Endothelial cell of umbilical vein (primary cell): ENCODE measurements at regions not wholly inside any gene's neighbourhood (a gene's known extent, or its start where the extent isn't known, plus 50 kb on each side); places are given as distances from the start of the nearest gene placed in this dataset.

Experiments used
- BruUV-seq: library from RNA; stranded (reverse); fragments of 400-500 nt; replicated peaks from 2 replicates; lab custom pipeline; 2021; lab: Mats Ljungman, UMichigan
- CTCF ChIA-PET: fragments of 300-600, 350-600 bp; sonication (Branson Sonifier 250); formaldehyde crosslinking; loops from one replicate; lab custom pipeline; 2021; ENCODE audit warnings: antibody characterized with exemption, inconsistent platforms; lab: Charles Lee
- POLR2A ChIA-PET: fragments of 300-600, 350-600 bp; sonication (Branson Sonifier 250); formaldehyde crosslinking; loops from one replicate; lab custom pipeline; 2021; ENCODE audit warnings: antibody characterized with exemption, inconsistent platforms; lab: Charles Lee
- DNase-seq: peaks from one replicate; pipeline ENCODE4 v3.0.0-alpha.2; 2011; ENCODE audit warnings: low read depth, low spot score
- FAIRE-seq: peaks from 2 replicates; lab custom pipeline; 2011; peaks lifted over from hg19 to GRCh38; lab: Jason Lieb, UNC
- H2AFZ ChIP-seq: 2 replicates; pipeline ENCODE4 v1.6.0; 2012; ENCODE audit warnings: low read depth, low read length, control low read depth, inconsistent platforms
- H3K27ac ChIP-seq: 2 replicates; pipeline ENCODE4 v1.5.1; 2011; ENCODE audit warnings: low read depth, mild to moderate bottlenecking, control low read depth, low read length, moderate library complexity; ENCODE audit not compliant: insufficient read depth
- H3K27me3 ChIP-seq, 2 experiments: 2 replicates each; pipeline versions ENCODE4 v1.6.0 to v1.6.1; 2011; ENCODE audit warnings: low read length in 2 of 2, mixed read lengths in 1 of 2; ENCODE audit not compliant: control insufficient read depth in 2 of 2, insufficient read depth in 2 of 2
- H3K36me3 ChIP-seq, 2 experiments: 2 replicates in 1 of 2; 3 replicates in 1 of 2; pipeline ENCODE4 v1.5.1; 2011; ENCODE audit warnings: low read length in 2 of 2, mild to moderate bottlenecking in 1 of 2, moderate library complexity in 1 of 2; ENCODE audit not compliant: control insufficient read depth in 2 of 2, insufficient read depth in 2 of 2; ENCODE audit errors: extremely low read depth in 1 of 2
- H3K4me1 ChIP-seq: 3 replicates; pipeline ENCODE4 v1.5.1; 2011; ENCODE audit warnings: mild to moderate bottlenecking, low read length; ENCODE audit not compliant: control insufficient read depth, insufficient read depth; ENCODE audit errors: extremely low read depth
- H3K4me2 ChIP-seq: 2 replicates; pipeline ENCODE4 v1.6.1; 2011; ENCODE audit warnings: low read length, control low read depth, mixed read lengths; ENCODE audit not compliant: insufficient read depth
- H3K4me3 ChIP-seq, 3 experiments: fragments of 200-600 bp in 1 of 3; sonication (generic), shearing (Covaris generic) in 1 of 3; replicated peaks in 1 of 3; 2 replicates each; pipeline ENCODE4 v1.5.1; 2011 to 2016; ENCODE audit warnings: control low read depth in 3 of 3, low read length in 3 of 3, mild to moderate bottlenecking in 2 of 3, inconsistent platforms in 1 of 3, low read depth in 1 of 3, moderate library complexity in 1 of 3; ENCODE audit not compliant: insufficient read depth in 1 of 3
- H3K79me2 ChIP-seq: 2 replicates; pipeline ENCODE4 v1.6.0; 2012; ENCODE audit warnings: low read length, inconsistent platforms; ENCODE audit not compliant: control insufficient read depth, insufficient read depth
- H3K9ac ChIP-seq: replicated peaks from 2 replicates; pipeline ENCODE3; 2011; ENCODE audit warnings: low read length, control low read depth; ENCODE audit not compliant: insufficient read depth; ENCODE audit errors: extremely low read depth
- H3K9me1 ChIP-seq: replicated peaks from 3 replicates; pipeline ENCODE4 v1.6.0; 2011; ENCODE audit warnings: mild to moderate bottlenecking, low read length; ENCODE audit not compliant: control insufficient read depth, insufficient read depth; ENCODE audit errors: extremely low read depth
- H3K9me3 ChIP-seq: replicated peaks from 2 replicates; pipeline ENCODE4 v1.5.1; 2012; ENCODE audit warnings: low read length, inconsistent platforms; ENCODE audit not compliant: control insufficient read depth, insufficient read depth
- H4K20me1 ChIP-seq: replicated peaks from 2 replicates; pipeline ENCODE3; 2011; ENCODE audit warnings: mild to moderate bottlenecking, low read length; ENCODE audit not compliant: control insufficient read depth, insufficient read depth; ENCODE audit errors: extremely low read depth
- EZH2 ChIP-seq: IDR thresholded peaks from 2 replicates; pipeline ENCODE4 v1.6.1; 2012; ENCODE audit warnings: borderline replicate concordance, low read depth, mild to moderate bottlenecking, moderate library complexity, low read length, inconsistent platforms; ENCODE audit not compliant: severe bottlenecking
- FOS ChIP-seq: IDR thresholded peaks from 2 replicates; pipeline ENCODE4 v1.6.1; 2011; ENCODE audit warnings: mild to moderate bottlenecking, low read length, moderate library complexity, borderline replicate concordance; ENCODE audit not compliant: insufficient read depth
- JUN ChIP-seq: IDR thresholded peaks from 2 replicates; pipeline ENCODE4 v1.6.1; 2011; ENCODE audit warnings: borderline replicate concordance, low read depth; ENCODE audit not compliant: insufficient read length, insufficient read depth
- MYC ChIP-seq: IDR thresholded peaks from one replicate; pipeline ENCODE4 v1.6.1; 2011; ENCODE audit warnings: mild to moderate bottlenecking, low read depth, low read length
- POLR2A ChIP-seq: IDR thresholded peaks from 2 replicates; pipeline ENCODE4 v1.6.1; 2012; ENCODE audit warnings: low read depth, mild to moderate bottlenecking, control low read depth, low read length
- POLR2AphosphoS5 ChIP-seq: IDR thresholded peaks from 2 replicates; pipeline ENCODE4 v1.6.1; 2012; ENCODE audit warnings: low read depth, mild to moderate bottlenecking, control low read depth, low read length, moderate library complexity; ENCODE audit not compliant: insufficient read depth
- dilution Hi-C: fragments of 300-500 bp; cut with MboI; formaldehyde crosslinking; loops from one replicate; pipeline ENCODE4 v1.15.0; 2019; ENCODE audit warnings: low sequenced_read_pairs; ENCODE audit not compliant: extremely low pct_ligation_motif_present
- intact Hi-C: fragments of 100-400 bp; cut with micrococcal nuclease; formaldehyde crosslinking; loops from one replicate; pipeline ENCODE4 v1.10.0; 2022

GRCh38 chr16:76800196-76800595, 390.8 kb upstream of the MON1B start:
- Histone ChIP-seq H3K4me2 (no peak overlapping the region), H3K9me3 (no peaks in the 10 kb centered on the region), H3K36me3 (no peaks in the 10 kb centered on the region), H4K20me1 (no peaks in the 10 kb centered on the region), H3K4me3 (no peak overlapping the region), H3K4me1 (no peaks in the 10 kb centered on the region), H2AFZ (no peak overlapping the region), H3K9ac (no peak overlapping the region), H3K27ac (no peak overlapping the region), H3K27me3 (no peaks in the 10 kb centered on the region), H3K9me1 (no peaks in the 10 kb centered on the region), H3K79me2 (no peaks in the 10 kb centered on the region)
- DNase-seq = no peak
- no TSS peak for BruUV-seq
- ChIA-PET POLR2A (no interaction called here), CTCF (no interaction called here)
- intact Hi-C loops (no loop called here), dilution Hi-C loops (no loop called here)
- no peak for TF ChIP-seq MYC
- TF ChIP-seq JUN = no peak
- TF ChIP-seq POLR2A = no peak
- no peak for TF ChIP-seq FOS
- no peak for FAIRE-seq

GRCh38 chr16:76801357-76801756, 389.6 kb upstream of the MON1B start:
- Histone ChIP-seq H3K27me3 (no peaks in the 10 kb centered on the region), H3K36me3 (no peaks in the 10 kb centered on the region), H3K4me1 (no peaks in the 10 kb centered on the region), H4K20me1 (no peaks in the 10 kb centered on the region), H2AFZ (no peak overlapping the region), H3K9ac (no peak overlapping the region), H3K4me3 (no peak overlapping the region), H3K9me1 (no peaks in the 10 kb centered on the region), H3K79me2 (no peaks in the 10 kb centered on the region), H3K4me2 (no peak overlapping the region), H3K27ac (no peak overlapping the region), H3K9me3 (no peaks in the 10 kb centered on the region)
- intact Hi-C loops (no loop called here), dilution Hi-C loops (no loop called here)
- CTCF ChIA-PET = no interaction called here
- TF ChIP-seq EZH2 = no peak
- TF ChIP-seq POLR2AphosphoS5 = no peak
- no peak for TF ChIP-seq MYC
- no peak for TF ChIP-seq JUN
- POLR2A ChIA-PET = no interaction called here
- DNase-seq (no peak), FAIRE-seq (no peak)
- no TSS peak for BruUV-seq
